ENCODE measurements at regions not wholly inside any gene's neighbourhood (a gene's known extent, or its start where the extent isn't known, plus 50 kb on each side); places are given as distances from the start of the nearest gene placed in this dataset.

DNA sequence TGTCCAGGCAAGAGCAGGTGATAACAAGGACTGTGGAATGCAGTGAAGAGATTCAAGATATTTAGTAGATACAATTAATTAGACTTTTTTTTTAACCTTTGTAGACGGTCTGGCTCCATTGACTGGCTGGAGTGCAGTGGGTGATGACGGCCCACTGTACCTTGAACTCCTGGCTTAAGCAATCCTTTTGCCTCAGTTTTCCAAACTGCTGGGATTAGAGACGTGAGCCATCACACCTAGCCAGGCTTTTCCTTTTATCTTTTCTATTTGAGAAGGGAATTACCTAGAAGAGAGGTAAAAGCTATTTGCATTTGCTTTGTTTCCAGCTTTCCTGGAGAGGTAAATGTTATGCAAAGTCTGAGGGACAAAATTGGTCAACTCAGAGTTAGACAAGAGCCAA lies 213.0 kb upstream of the MAGI2 start:
- TF ChIP-seq POLR2AphosphoS5 (IDR thresholded peaks at IDR 0.05) = no peak
- TF ChIP-seq, protein P1, sequence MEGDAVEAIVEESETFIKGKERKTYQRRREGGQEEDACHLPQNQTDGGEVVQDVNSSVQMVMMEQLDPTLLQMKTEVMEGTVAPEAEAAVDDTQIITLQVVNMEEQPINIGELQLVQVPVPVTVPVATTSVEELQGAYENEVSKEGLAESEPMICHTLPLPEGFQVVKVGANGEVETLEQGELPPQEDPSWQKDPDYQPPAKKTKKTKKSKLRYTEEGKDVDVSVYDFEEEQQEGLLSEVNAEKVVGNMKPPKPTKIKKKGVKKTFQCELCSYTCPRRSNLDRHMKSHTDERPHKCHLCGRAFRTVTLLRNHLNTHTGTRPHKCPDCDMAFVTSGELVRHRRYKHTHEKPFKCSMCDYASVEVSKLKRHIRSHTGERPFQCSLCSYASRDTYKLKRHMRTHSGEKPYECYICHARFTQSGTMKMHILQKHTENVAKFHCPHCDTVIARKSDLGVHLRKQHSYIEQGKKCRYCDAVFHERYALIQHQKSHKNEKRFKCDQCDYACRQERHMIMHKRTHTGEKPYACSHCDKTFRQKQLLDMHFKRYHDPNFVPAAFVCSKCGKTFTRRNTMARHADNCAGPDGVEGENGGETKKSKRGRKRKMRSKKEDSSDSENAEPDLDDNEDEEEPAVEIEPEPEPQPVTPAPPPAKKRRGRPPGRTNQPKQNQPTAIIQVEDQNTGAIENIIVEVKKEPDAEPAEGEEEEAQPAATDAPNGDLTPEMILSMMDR (IDR thresholded peaks at IDR 0.05) = no peak
- no peak for TF ChIP-seq POLR2A (IDR thresholded peaks at IDR 0.05)

Measured in prostate gland (tissue), 2 donors.